Jurkat, Clone E6-1 (cell line): ENCODE measurements at regions not wholly inside any gene's neighbourhood (a gene's known extent, or its start where the extent isn't known, plus 50 kb on each side); places are given as distances from the start of the nearest gene placed in this dataset.

Experiments
- DNase-seq: peaks from one replicate; pipeline ENCODE4 v3.0.0-alpha.2; 2011; ENCODE audit warnings: low read depth, low spot score
- H3K4me3 ChIP-seq: 2 replicates; pipeline ENCODE4 v1.5.1; 2011; ENCODE audit warnings: mild to moderate bottlenecking, low read length, control low read depth, moderate library complexity

DNA sequence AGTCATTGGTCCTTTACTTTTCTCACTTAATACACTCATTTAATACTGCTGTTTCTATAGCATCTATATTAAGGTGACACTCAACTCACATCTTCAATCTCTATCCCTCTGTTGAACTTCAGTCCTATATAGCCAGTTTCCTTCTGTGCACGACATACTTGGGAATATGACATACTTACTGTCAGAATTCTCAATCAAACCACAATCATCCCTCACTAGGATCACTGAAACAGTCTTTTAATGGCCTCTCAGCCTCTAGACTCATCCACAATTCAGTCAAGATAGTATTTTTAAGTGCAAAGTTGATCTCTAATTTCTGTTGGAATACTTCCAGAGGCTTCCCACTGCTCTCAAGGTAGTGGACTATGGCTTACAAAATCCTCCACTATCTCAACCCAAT, 251.0 kb upstream of the MEF2C start:
- H3K4me3 ChIP-seq = no peak overlapping the region
- no peak for DNase-seq

GRCh38 chr5:89133129-89133528, 250.1 kb upstream of the MEF2C start:
- no peak for DNase-seq
- no peak overlapping the region for H3K4me3 ChIP-seq

GRCh38 chr5:89130851-89131250, 247.9 kb upstream of the MEF2C start:
- H3K4me3 ChIP-seq = no peak overlapping the region
- DNase-seq = no peak

GRCh38 chr5:89129941-89130340, 247.0 kb upstream of the MEF2C start:
- DNase-seq = no peak
- no peak overlapping the region for H3K4me3 ChIP-seq

DNA sequence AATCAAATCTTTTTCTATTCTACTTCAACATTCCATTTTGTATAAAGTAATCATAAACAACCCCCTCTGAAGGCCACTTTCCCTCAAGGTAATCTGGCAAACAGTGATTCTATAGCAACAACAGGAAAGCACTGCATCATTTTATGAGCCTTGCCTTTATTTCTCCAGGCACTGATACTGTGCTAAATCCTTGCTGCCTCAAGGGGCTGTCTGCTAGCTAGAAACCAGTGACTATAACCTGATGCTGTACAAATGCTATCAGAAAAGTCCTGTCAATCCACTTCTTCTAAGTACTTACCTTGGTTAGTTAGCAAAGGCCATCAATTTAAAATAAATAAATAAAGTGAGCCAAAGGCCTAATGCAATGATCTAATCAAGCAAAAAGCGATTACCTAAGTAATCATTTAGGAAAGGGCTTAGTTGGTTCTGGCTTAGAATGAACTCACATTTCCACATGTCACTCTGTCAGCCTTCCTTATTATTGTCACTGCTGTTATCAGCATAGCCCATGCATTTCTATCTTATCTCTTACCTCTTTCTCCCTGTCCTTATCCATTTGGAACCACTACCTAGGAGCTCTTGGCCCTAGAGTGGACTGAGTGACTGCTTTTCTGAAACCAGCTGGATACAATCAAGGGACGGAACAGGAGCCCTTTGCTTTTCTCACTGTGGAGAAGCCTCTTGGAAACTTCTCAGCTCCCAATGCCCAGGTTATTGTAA, 246.1 kb upstream of the MEF2C start:
- DNase-seq = no peak
- H3K4me3 ChIP-seq = no peak overlapping the region

- H3K4me3 ChIP-seq = no peak overlapping the region
- no peak for DNase-seq
Measured at GRCh38 chr5:89128092-89128491, 245.1 kb upstream of the MEF2C start.

- DNase-seq = no peak
- no peak overlapping the region for H3K4me3 ChIP-seq
Measured at GRCh38 chr5:89127191-89127590, 244.2 kb upstream of the MEF2C start.

DNA sequence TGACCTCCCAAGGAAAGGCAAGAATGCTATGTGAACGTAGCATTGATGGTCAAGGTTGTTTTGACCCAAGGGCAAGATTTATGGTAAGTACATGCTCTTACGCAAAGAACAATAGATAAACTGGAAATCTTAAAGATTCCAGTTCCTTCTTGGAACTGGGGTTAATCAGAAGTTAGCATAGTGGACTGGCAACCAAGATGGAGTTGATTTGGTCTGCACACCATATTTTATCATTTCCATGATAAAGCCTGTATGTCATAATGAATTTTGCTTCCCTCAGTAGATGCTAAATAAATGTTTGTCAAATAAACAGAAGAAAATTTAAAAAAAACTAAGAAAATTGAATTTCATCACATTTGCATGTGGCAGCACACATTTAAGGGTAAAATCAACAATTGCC, 242.4 kb upstream of the MEF2C start:
- no peak for DNase-seq

DNA sequence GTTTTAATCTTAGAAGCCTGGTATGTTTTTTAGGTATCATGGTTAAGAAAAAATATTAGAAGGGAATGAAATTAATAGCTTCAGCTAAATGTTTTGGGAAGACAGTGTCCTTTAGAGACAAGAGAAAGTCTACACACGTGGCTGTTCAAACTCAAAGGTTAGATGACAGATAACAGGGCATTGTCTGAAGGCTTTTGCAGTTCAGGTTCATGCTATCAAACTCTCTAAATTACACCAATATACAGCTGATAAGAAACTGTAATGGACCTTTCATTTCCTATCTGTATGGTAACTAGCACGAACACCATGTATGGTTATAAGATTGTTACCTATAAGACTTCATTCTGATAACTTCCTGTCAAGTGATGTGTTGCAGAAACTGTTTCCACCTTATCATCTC, 240.6 kb upstream of the MEF2C start:
- no peak for DNase-seq
- no peak overlapping the region for H3K4me3 ChIP-seq

More for the DNA sequence above, 242.4 kb upstream of the MEF2C start:
- no peak overlapping the region for H3K4me3 ChIP-seq

- no peak for DNase-seq
- H3K4me3 ChIP-seq = no peak overlapping the region
Measured at GRCh38 chr5:89120719-89121118, 237.7 kb upstream of the MEF2C start.

DNA sequence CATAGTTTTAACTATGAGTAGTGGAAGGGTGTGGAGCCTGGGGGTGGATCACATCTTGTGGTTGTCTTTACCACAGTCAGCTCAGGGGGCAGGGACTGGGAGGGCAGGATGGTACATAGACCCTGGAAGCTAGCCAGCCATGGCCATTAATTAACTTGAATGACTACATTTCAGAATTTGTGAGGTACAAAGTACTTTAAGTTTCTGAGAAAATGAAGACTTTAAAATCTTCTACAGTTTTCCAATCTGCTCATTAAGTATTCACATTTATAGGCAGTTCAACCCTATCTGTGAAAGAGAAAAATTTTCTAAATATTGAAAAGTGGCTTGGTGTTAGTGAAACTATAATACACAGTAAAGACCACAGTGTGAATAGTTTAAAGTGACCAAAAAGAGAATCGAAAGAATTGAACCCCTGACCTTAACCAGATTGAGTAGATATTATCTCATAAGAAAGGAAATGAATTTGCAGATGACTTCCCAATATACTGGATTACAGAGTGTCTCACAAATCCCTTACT, 234.2 kb upstream of the MEF2C start:
- no peak for DNase-seq
- no peak overlapping the region for H3K4me3 ChIP-seq

- no peak overlapping the region for H3K4me3 ChIP-seq
- no peak for DNase-seq
Measured at GRCh38 chr5:89110916-89111646, 228.1 kb upstream of the MEF2C start.

DNA sequence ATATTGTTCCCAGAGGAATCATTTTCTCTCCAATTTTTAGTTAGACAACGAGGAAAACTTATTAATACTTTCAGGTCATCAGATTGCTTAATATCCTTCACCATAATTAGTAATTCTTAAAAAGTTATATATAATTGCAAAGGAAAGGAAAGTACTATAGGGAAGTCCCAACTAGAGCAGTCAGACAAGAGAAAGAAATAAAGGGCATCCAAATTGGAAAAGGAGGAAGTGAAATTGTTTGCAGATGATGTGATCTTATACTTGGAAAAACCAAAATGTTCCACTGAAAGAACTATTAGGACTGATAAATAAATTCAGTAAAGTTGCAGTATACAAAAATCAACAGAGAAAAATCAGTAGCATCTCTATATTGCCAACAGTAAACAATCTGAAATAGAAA, 223.5 kb upstream of the MEF2C start:
- DNase-seq = no peak
- H3K4me3 ChIP-seq = no peak overlapping the region

DNA sequence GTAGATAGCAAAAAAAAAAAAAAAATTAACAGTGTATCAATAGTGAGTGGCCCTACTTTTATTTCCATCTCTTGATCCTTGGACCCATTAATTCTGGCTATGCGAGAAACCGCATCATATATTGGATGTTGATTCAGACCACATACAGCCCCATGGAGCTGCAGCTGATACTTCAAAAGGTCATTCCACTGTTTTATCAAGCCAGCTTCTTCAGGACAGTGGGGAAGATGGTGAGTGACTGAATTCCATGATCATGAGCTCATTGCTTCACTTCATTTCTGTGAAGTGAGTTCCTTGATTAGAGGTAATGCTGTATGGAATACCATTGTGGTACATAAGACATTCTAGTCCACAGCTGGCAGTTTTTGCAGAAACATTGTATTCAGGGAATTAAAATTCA, 222.9 kb upstream of the MEF2C start:
- no peak overlapping the region for H3K4me3 ChIP-seq
- DNase-seq = no peak

DNA sequence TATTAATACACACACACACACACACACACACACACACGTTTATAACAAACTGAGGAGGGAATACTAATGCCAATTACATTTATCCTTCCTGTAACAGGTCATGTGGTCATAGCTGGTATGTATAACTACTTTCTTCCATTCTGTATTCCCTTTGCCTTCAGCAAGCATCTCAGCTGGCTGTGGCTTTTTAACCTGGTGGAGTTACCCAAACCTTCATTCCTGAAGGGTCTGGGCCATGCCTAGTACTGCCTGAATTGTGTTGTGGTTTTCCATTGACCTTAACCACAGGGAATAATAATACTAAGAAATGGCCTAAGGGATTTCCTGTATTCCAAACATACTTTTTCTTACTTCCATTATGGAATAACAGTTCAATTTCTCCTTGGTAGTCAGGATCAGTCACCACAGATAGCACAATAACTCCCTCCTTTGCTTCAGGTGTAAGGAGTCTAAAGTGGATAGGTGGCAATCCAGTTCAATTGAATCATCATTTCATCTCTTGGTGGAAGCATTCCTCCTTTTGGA, 222.2 kb upstream of the MEF2C start:
- no peak for DNase-seq
- H3K4me3 ChIP-seq = no peak overlapping the region

GRCh38 chr5:89098199-89098756, 215.3 kb upstream of the MEF2C start:
- H3K4me3 ChIP-seq = no peak overlapping the region
- no peak for DNase-seq

DNA sequence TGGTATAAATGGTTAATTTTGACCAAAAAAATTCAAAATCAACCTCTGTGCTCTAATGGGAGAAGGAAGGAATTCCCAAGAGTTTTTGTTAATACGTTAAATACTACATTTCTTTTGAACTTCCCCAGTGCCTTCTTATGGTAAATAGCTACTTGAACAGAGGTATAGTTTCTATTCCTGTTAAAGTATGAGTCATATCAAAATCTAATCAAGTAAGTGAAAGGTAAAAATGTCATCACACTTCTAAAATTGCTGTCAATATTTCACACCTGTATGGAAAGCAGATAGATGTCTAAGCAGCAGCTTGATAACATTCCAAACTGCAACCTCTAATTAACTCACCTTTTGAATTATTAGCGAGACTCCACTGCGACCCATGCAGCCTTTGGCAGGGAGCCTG, 214.1 kb upstream of the MEF2C start:
- no peak for DNase-seq
- H3K4me3 ChIP-seq = no peak overlapping the region

DNA sequence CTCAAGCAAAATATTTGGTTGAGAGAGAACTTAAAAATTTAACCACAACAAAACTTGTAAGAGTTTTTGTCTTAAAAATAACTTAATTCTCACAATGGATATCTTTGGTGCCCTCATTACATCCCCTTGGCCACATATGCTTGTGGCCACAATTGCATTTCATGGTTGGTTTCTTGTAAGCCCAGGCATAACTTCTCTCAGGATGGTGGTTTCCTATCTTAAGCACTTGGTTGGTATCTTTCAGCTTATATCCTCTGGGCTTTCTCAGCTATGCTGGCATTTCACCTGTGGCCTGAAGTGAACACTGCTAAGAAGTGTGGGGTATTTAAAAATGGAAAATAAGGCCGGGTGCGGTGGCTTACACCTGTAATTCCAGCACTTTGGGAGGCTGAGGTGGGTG, 212.4 kb upstream of the MEF2C start:
- H3K4me3 ChIP-seq = no peak overlapping the region
- no peak for DNase-seq

DNA sequence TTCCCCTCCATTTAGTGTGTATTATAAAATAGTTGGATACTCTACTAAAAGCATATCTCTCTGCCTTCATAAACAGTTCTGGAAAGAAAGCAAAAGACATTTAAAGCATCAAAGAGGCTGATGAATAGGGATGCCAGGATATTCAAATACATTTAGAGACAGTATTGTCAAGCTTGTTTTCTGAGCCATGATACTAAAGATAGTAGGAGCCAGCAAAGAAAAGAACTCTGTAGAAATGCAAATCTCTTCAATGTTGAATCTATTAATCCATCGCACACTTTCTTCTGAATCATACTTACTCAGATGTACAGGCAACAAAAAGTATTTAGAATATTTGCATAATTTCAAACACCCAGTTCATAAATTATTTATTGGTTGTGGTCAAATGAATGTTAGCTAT, 207.1 kb upstream of the MEF2C start:
- DNase-seq = no peak
- no peak overlapping the region for H3K4me3 ChIP-seq
